ENCODE measurements at regions not wholly inside any gene's neighbourhood (a gene's known extent, or its start where the extent isn't known, plus 50 kb on each side); places are given as distances from the start of the nearest gene placed in this dataset.

GRCh38 chr2:240256704-240257637 lies 116.5 kb upstream of the OTOS start:
- no peak for TF ChIP-seq POLR2A (IDR thresholded peaks at IDR 0.05; ENCODE audit: low read depth, low read length)
- no peak for TF ChIP-seq TAF1 (IDR thresholded peaks at IDR 0.05; ENCODE audit: low read depth, low read length)
